Upper lobe of left lung (tissue), 4 donors: ENCODE measurements at regions not wholly inside any gene's neighbourhood (a gene's known extent, or its start where the extent isn't known, plus 50 kb on each side); places are given as distances from the start of the nearest gene placed in this dataset.

ENCODE experiments used
- CTCF ChIP-seq, 6 experiments: fragments of 450-650 bp in 4 of 6; fragments of 200-600 bp in 2 of 6; sonication (generic) in 2 of 6; IDR thresholded peaks; one replicate each; pipeline ENCODE4 v1.5.1; 2016 to 2019; ENCODE audit warnings: antibody characterized with exemption in 6 of 6
- POLR2A ChIP-seq, 4 donors: fragments of 450-650 bp; IDR thresholded peaks; one replicate each; pipeline ENCODE4 v1.5.1; 2016 to 2017; ENCODE audit warnings: antibody characterized with exemption in 4 of 4, mild to moderate bottlenecking in 2 of 4
- POLR2AphosphoS5 ChIP-seq, 2 donors: sonication (generic); formaldehyde crosslinking; IDR thresholded peaks; one replicate each; pipeline ENCODE4 v1.5.1; 2017; ENCODE audit warnings: antibody characterized with exemption in 2 of 2

GRCh38 chrX:87901060-87901459 lies 383.5 kb downstream of the KLHL4 start:
- TF ChIP-seq CTCF (IDR thresholded peaks at IDR 0.05) (no peak), POLR2A (IDR thresholded peaks at IDR 0.05) (no peak), POLR2AphosphoS5 (IDR thresholded peaks at IDR 0.05) (no peak)
